GM19468 (cell line): ENCODE measurements at regions not wholly inside any gene's neighbourhood (a gene's known extent, or its start where the extent isn't known, plus 50 kb on each side); places are given as distances from the start of the nearest gene placed in this dataset.

ENCODE experiments used
- ATAC-seq: cut with Tn5 transposase; IDR thresholded peaks from one replicate; pipeline ENCODE4 v1.9.1; 2021; ENCODE audit warnings: mild to moderate bottlenecking, moderate library complexity, moderate number of reproducible peaks; ENCODE audit not compliant: unreplicated experiment; ENCODE audit errors: extremely low read depth

GRCh38 chr4:180808862-180809261, 1434.3 kb upstream of the TENM3 start:
- no peak for ATAC-seq

DNA sequence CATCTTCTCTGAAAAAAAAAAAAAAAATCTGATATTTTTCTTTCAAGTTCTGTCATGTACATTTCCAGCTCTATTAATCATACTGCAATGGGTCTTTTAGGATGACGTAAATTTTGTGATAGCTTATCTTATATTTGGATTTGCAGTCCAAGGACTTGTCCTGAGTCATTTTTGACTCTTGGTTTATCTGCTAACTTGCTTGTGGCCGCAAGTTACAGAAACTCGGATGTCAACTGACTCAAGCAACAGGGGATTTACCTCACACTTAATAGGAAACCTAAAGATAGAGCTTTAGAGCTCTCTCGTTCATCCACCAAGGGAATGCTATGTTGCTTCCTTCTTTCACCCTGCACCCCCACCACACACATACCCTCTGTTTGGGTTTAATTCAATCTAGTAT, 1433.8 kb upstream of the TENM3 start:
- ATAC-seq: no peak

DNA sequence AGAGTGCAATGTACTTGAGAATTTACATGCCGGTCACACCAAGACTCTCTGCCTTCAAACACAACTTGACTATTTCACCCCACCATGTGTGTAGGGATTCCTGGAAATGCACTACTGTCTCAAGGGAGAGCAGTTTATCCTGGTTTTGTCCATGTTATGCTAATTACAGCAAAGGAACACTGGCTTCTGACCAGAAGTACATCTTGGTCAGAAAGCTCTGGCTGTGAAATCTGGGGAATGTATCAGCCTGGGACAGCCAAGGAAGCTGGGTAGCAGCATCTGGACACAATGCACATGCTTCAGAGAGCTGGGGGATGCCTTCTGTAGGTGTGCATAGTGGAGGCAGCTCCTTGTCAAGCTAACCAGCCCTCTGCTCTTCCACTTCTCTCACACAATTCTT, 1432.6 kb upstream of the TENM3 start:
- ATAC-seq: no peak

- no peak for ATAC-seq
Observed at GRCh38 chr4:180811556-180811955, 1431.6 kb upstream of the TENM3 start.

- ATAC-seq: no peak
Observed at GRCh38 chr4:180812783-180813182, 1430.4 kb upstream of the TENM3 start.

DNA sequence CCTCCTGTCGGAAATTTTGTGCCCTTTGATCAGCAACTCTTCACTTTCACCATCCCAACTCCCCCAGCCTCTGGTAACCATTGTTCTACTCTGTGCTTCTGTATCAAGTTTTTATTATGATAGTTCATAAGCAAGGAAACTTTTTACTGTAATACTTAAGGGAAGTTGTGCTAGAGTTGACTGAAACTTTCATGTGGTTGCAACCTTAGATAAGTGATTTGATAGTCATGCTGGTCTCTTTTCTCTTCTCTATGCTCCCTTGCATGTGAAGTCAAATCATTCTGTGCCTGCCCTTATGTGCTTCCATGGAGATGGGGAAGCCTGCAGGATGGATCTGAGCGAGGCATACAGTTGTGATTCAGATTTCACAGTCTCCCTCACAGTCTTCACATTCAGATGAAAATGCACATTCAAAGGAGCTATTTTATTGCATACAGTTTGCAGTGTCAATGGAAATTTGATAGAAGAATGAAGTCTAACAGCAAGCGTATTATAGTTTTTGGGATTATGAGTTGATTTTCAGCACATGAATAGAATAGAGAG, 1428.3 kb upstream of the TENM3 start:
- no peak for ATAC-seq

GRCh38 chr4:180817529-180817928, 1425.7 kb upstream of the TENM3 start:
- ATAC-seq: no peak

- ATAC-seq: no peak
Observed at GRCh38 chr4:180823108-180823507, 1420.1 kb upstream of the TENM3 start.

GRCh38 chr4:180827232-180828009, 1415.8 kb upstream of the TENM3 start:
- no peak for ATAC-seq

DNA sequence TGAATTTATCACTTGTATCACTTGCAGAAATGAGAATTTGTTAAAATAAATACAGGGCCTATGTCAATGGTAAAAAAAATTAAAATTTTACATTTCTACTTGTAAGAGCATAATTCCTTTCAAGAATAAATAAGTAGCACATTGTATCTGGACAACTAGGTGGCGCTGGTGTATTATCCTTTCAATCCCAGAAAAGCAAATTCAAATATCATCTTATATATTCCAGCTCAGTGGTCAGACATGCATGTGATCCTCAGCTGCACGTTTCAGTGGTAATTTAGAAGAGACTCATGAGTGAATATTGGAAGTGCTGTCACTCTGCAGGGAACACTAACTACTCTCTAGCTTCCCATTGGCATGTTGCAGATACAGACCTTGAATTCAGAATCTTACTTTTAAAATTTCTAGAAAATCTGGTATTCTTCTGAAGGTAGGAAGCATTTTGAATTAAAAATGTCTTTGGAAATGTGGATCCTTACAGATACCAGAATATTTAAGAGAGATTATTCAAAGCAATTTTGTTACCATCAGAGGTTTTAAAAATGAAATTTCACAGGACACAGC, 1414.7 kb upstream of the TENM3 start:
- no peak for ATAC-seq

- no peak for ATAC-seq
Observed at GRCh38 chr4:180832073-180832472, 1411.1 kb upstream of the TENM3 start.

GRCh38 chr4:180840142-180840541, 1403.1 kb upstream of the TENM3 start:
- ATAC-seq: no peak

- ATAC-seq: no peak
Observed at GRCh38 chr4:180850318-180850940, 1392.8 kb upstream of the TENM3 start.

DNA sequence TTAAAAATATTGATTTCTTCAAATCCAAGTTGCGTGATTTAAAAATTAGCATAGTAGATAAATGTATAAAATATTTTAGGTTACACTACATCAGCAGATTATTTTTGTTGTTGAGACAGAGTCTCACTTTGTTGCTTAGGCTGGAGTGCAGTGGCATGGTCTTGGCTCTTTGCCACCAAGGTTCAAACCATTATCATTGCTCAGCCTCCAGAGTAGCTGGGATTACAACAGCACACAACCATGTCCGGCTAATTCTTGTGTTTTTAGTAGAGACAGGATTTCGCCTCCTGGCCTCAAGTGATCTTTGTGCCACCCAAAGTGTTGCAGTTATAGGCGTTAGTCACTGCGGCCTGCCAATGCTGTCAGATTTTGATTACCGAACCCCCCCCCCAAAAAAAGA, 1390.5 kb upstream of the TENM3 start:
- ATAC-seq: no peak

DNA sequence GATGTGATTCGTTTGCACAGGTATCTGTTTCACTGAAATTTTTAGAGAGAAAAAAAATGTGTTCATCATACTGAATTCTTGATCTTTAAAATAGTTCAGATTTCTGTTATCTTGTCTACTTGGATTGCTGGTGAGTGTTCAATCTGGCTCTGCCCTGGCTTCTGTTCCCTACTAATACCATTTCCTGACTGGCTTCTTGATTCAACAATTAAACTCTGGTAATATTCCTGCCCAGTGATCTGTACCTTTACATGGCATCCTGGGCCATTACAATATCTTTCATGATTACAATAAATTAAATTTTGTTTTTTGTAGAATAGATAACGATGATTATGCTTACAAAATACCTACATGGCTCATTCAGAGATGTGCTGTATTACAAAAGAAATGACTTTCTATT, 1388.0 kb upstream of the TENM3 start:
- ATAC-seq: no peak

DNA sequence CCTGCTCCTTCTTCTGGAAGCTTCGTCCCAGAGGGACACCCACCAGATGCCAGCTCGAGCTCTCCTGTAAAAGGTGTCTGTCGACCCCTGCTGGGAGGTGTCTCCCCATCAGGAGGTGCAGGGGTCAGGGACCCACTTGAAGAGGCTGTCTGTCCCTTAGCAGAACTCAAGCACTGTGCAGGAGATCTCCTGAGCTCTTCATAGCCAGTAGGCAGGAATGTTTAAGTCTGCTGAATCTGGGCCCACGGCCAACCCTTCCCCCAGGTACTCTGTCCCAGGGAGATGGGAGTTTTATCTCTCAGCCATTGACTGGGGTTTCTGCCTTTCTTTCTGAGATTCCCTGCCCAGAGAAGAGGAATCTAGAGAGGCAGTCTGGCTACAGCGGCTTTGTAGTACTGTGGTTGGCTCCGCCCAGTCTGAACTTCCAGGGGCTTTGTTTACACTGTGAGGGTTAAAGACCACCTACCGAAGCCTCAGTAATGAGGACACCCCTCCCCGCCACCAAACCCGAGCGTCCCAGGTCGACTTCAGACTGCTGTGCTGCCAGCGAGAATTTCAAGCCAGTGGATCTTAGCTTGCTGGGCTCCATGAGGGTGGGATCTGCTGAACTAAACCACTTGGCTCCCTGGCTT, 1383.0 kb upstream of the TENM3 start:
- ATAC-seq: no peak

- ATAC-seq: no peak
Observed at GRCh38 chr4:180861651-180862050, 1381.6 kb upstream of the TENM3 start.

DNA sequence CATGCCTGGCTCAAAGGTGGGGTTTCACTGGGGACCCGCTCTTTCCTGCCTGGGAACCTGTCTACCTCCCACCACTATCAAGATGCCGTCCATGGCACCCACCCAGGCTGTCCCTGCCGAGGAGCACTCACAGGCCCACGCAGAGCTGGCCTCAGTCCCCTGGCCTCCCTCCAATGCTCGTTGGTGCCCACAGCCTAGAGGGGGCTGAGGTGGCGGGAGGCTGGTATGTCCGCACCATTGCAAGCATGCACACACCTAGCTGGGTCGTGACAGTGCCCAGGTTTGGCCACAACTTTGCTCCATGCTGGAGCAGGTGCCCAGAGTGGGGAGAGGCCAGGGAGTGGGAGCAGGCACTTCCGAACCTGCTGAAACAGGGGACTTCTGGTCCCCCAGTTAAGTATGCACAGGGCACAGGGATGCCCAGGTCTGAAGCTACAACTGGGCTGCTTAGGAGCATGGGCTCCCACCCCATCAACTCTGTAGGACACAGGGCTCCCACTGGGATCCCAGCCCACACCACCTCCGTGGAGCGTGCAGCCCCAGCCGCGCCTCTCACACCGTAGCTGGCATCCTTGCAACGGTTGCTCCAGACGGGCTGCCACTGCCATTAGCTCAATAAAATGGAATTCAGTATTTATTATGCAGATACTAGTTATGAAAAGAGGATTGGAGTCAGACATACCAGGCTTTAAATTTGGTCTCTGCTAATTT, 1376.1 kb upstream of the TENM3 start:
- no peak for ATAC-seq

GRCh38 chr4:180870623-180871022, 1372.6 kb upstream of the TENM3 start:
- ATAC-seq: no peak

GRCh38 chr4:180898305-180898704, 1344.9 kb upstream of the TENM3 start:
- ATAC-seq: no peak
